ENCODE measurements at regions not wholly inside any gene's neighbourhood (a gene's known extent, or its start where the extent isn't known, plus 50 kb on each side); places are given as distances from the start of the nearest gene placed in this dataset.
"Not testable (repeated sequence)": the region's sequence is repeated elsewhere in the genome, so short reads cannot be mapped to it uniquely, and the experiment has no call there.

DNA sequence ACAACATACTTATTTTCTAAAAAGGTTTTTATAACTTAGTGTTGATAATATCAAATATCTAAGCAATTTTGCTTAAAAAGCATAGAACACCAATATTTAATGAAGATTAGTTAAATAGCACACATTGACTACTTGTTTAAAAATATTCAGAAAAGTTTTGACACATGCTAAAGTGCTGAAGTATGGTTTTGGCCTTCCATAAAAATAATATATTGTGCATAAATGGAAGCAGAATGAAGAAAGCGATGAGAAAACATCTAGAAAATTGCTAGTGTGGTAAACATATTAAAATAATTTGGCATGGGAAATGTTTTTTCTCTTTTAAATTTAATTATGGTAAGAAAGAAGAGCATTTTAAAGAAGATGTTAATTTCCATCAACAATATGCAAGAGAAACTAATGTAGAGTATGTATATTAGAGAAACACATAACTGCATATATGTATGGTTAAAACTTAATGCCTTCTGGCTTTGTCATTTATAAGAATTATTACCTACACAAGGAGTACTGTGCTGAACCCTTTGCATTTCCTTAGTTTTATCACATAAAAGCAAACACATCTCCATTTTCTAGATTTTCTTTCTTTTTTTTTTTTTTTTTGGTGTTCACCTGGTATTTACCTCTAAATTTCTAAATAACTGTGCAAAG is 921.0 kb upstream of the ADAMTS5 start:
- TF ChIP-seq POLR2A (IDR thresholded peaks at IDR 0.05): not testable (repeated sequence)
- TF ChIP-seq, protein P1, sequence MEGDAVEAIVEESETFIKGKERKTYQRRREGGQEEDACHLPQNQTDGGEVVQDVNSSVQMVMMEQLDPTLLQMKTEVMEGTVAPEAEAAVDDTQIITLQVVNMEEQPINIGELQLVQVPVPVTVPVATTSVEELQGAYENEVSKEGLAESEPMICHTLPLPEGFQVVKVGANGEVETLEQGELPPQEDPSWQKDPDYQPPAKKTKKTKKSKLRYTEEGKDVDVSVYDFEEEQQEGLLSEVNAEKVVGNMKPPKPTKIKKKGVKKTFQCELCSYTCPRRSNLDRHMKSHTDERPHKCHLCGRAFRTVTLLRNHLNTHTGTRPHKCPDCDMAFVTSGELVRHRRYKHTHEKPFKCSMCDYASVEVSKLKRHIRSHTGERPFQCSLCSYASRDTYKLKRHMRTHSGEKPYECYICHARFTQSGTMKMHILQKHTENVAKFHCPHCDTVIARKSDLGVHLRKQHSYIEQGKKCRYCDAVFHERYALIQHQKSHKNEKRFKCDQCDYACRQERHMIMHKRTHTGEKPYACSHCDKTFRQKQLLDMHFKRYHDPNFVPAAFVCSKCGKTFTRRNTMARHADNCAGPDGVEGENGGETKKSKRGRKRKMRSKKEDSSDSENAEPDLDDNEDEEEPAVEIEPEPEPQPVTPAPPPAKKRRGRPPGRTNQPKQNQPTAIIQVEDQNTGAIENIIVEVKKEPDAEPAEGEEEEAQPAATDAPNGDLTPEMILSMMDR (IDR thresholded peaks at IDR 0.05): not testable (repeated sequence)

All from transverse colon (tissue), 3 donors.